ENCODE measurements at regions not wholly inside any gene's neighbourhood (a gene's known extent, or its start where the extent isn't known, plus 50 kb on each side); places are given as distances from the start of the nearest gene placed in this dataset.
A peak's percentile ranks its signal among the peaks of the same experiment; 100 is the strongest.

DNA sequence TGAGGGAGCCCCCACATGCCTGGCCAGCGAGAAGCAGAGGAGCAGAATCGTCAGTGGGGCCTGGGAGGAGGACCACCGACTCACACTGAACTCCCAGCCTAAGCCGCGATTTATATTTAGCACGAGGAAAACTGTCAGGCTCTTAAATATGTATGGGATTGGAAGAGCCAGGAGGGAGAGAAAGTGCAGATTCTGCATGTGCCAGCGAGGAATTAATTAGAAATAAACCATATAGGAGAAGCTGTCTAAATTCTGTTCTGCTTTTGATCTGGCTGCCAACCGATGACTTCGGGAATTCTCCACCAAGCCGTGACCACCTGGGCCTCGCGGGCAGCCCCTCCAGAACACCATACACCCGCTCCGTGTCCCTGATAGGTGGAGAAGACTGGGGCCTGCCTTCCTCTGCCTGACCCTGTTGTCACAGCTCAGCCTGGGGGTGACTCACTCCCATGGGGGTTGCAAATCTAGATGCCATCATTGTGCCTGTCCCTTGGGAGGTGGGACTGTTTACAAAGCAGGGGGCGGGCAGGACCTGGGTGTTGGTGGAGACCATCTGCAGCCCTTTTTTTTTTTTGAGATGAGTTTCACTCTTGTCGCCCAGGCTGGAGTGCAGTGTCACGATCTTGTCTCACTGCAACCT is 91.1 kb upstream of the PMEPA1 start:
- DNase-seq, result no peak

- no peak for DNase-seq
These were observed 87.6 kb upstream of the PMEPA1 start for GRCh38 chr20:57797401-57797800.

GRCh38 chr20:57795977-57796560 is 86.3 kb upstream of the PMEPA1 start:
- no peak for DNase-seq

DNA sequence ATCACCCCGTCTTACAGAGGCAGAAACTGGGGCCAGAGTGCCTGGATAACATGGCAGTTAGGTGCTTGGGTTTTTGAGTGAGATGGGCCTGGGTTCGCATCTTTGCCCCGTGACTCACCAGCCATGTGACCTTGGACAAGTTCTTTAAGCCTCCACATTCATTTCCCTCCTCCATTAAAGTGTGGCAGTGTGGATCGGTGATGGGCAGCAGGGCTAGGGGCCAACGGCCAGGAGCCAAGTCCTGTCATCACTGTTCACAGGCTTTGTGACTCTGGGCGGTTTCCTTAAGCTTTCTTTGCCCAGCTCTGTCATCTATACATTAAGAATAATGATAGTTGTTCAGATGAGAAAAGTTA is 85.5 kb upstream of the PMEPA1 start:
- no peak for DNase-seq

DNA sequence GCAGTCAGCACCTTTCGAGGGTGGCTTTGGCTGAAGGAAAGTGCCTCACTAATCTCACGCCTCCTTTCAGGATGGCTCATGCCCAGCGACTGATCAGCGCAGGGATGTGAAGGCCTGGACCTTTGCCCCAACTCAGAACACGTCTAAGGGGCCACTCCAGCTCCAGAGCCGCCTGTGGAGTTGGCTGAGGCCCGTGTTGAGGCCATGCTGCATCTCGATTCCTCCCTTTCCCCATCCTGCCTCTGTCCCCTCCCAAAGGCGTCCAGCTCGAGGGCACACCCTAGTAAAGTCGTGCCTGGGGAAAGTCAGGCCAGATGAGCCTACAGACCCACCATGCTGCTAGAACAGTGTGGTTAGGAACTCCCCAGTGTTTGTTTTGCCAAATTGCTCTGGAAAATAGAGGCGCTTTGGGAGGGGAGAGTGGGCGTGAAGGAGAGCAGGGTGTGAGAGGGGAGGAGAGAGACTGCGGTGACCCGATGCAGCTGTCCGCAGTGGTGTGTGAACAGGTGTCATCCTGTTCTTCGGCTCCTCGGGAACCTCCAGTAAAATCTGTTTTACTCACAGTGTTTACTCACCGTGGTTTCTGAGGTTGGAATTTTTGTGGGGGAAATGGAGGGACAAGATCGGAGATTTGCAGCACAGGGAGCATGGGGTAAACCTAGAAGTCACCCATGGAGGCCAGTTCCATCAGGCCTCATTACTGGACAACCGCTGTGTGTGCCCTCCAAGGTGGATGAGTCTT is 85.0 kb upstream of the PMEPA1 start:
- DNase-seq, result no peak

DNA sequence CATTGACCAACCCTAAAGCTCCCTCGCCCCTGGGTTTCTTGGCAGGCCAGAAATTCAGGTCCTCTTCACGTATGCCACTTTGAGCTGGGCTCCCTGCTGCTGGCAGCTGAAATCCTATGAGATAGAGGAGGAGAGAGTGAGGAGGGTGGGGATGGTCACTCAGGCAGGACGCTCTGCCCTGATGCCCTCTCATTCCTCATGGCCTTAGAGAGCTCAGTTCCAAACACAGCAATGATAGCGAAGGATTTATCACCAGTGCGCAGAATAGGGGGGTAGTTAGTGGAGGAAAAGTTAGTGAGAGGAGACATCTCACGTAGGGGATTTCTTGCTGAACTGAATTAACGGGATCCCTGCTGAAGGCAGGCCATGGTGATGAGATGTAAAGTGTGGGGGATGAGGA is 84.2 kb upstream of the PMEPA1 start:
- DNase-seq, result no peak

DNA sequence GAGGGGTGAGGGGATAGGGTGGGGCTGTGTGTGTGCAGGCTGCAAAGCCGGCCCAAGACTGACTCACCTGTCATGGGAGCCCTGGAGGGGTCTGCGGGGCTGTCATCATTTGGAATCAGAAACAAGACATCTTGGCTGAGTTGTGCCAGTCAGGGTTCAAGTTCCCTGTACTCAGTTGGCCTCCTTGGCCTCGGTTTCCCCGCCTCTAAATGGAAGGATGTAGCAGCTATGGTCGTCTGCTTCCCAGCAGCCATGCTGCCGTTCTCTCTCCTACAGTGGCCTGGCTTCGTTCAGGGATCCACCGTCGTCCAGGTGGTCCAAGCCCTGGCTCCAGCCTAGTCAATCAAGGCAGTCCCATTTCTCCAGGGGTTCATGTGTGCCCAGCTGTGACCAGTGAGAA is 83.6 kb upstream of the PMEPA1 start:
- DNase-seq, result no peak

- no peak for DNase-seq
These were observed 82.7 kb upstream of the PMEPA1 start for GRCh38 chr20:57792386-57793080.

GRCh38 chr20:57791966-57792365 is 82.2 kb upstream of the PMEPA1 start:
- peak; percentile 13 for DNase-seq

- no peak for DNase-seq
These were observed 81.6 kb upstream of the PMEPA1 start for GRCh38 chr20:57791178-57791962.

GRCh38 chr20:57790176-57790575 is 80.4 kb upstream of the PMEPA1 start:
- no peak for DNase-seq

DNA sequence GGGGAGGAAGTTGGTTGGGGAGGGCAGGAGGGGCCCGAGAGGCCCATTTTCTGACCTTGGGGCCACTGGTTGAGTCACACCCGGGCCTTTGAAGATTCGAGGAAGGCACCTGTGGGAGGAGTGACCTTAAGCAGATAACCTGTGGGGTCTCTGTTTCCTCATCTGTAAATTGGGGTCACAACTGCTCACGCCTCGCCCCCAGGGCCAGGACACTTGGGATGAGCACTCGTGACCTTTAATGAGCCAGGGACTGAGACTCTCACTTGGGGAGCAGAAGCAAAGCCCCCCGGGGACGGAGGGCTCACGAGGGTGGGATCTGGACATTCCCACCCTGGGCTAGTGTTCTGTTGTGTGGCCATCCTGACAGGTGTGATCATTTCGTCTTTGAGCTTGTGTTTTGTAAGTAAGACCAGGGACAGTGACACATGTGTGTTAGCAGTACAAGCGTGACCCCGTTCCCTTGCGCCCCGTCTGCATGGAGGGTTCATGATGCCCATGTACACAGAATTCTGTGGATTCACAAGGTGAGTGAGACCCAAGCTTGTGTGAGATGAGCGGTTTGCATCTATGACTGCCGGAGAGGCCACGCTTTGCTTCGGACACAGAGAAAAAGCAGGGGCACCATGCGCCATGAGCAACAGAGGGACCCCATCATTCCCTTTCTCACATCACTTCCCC is 79.3 kb upstream of the PMEPA1 start:
- no peak for DNase-seq

- DNase-seq, result no peak
These were observed 78.4 kb upstream of the PMEPA1 start for GRCh38 chr20:57787990-57788781.

DNA sequence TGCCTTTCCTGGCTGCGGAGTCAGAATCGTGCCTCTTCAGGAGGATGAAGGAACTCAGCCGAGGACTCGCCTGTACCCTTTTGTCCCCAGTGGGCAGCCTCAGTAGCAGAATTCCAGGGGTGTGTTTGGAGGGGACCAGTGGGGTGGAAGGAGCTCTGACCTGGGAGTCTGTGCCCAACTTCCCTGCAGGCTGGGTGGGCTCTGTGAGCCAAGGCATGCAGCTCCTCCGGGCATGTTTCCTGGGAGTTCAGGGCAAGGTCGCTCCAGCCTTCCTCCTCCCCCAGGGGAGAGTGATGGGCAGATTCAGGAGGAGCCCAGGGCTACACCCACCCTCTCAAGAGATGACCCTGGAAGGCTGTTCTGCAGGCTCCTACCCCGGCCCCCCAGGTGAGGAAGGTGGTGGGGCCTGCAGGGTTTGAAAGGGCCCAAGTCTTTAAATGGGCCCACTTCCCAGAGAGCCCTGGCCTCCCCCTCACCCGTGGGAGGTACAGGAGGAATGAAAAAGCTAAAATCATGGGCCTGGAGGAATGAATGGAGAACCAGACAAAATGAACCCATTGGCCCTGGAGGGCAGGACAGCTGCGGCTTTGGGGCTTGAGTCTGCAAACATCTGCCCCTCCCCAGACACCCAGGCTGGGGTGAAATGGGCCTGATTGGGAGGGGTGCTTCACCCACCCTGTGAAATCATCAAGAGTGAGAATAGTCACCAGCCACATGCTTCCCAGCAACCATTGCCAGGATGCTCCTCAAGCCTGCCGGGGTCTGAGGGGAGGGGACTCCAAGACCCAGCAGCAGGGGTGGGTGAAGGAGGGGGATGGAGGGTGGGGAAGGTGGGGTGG is 77.6 kb upstream of the PMEPA1 start:
- no peak for DNase-seq

GRCh38 chr20:57786304-57786932 is 76.6 kb upstream of the PMEPA1 start:
- DNase-seq, result no peak

DNA sequence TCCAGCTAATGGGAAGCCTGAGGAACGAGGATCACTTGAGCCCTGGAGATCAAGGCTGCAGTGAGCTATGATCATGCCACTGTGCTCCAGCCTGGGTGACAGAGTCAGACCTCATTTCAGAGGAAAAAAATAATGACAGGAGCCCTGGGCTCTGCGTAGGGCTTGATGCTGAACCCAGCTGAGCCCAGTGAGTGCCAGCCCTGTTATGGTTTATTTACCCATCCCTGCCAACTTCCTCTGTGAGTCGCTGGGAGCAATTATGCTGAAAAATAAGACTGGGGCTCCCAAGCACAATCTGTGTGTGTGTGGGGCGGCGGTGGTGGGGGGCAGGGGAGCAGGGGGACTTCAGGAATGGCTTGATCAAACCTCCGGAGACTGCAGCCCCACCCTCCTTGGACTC is 75.9 kb upstream of the PMEPA1 start:
- DNase-seq, result no peak

- no peak for DNase-seq
These were observed 75.2 kb upstream of the PMEPA1 start for GRCh38 chr20:57785061-57785460.

DNA sequence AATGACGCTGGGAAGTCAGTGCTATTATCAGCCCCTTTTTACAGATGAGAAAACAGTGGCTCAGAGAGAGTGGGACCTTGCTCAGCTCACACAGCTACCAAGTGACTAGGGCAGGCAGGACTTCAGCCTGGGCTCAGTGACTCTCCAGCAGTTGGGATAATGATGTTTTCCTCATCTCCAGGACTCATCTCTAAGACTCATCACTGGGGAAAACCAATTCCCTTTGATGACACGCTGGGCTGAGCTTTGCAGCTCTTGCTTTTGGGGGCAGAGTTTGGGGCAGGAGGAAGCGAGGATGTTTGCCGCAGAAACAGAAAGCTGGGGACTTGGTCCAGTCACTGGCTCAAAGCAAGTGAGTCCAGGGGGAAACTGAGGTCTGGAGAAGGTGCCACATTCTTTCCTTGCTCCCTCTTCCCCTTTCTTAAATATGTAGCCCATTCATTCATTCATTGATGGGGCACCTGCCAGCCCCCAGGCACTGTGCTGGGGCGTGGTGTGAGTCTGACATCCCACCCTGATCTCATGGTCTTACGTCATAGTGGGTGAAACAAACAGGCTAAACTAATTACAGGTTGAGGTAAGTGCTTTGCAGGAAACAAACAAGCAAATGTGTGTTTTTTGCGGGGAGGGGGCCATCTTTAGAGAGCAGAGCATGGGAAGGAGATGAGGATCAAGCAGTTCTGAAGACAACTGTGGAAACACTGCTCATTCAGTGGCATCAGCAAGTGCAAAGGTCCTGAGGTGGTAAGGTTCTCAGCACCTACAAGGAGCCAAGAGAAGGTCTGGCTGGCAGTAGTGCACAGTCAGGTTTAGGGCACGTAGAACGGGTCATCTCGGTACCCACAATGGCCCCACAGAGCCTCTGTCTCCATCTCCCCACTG is 74.4 kb upstream of the PMEPA1 start:
- DNase-seq, result no peak

DNA sequence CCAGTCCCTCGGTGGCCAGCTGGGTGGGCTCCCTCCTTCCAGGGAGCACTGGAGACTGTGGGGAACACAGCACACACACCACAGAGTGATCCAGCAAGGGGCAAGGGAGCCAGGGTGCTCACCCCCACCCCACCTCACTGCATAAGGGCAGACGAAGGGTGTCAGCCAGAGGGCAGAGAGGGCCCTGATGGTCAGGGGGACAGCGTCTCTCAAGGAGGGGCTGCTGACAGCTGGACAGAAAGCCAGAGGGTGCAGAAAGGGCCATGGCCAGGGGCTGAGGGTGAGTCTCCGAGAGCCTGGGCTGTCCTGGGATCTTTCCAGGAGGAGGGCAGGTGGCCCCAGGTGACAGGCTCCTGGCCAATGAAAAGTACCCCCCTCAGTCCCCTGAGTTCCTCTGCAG is 73.4 kb upstream of the PMEPA1 start:
- no peak for DNase-seq
